ENCODE measurements at regions not wholly inside any gene's neighbourhood (a gene's known extent, or its start where the extent isn't known, plus 50 kb on each side); places are given as distances from the start of the nearest gene placed in this dataset.

GRCh38 chr12:24407884-24408283 is 458.4 kb upstream of the SOX5 start:
- WGBS, 2 donors = 81 to 85% methylated on average over 7 of the region's 7 CpGs
- Histone ChIP-seq H3K4me3 (no peak overlapping the region), H3K4me1 (no peaks in the 10 kb centered on the region), H3K9me3 (no peaks in the 10 kb centered on the region), H3K36me3 (no peaks in the 10 kb centered on the region), H3K27me3 (no peaks in the 10 kb centered on the region), H3K27ac (no peak overlapping the region)
- intact Hi-C loops (cut with DNase I) = no loop called here
- TF ChIP-seq POLR2A (IDR thresholded peaks at IDR 0.05) (no peak), CTCF (IDR thresholded peaks at IDR 0.05) (no peak)
- no peak for DNase-seq

- H3K4me1 ChIP-seq = no peaks in the 10 kb centered on the region
- H3K27me3 ChIP-seq = no peaks in the 10 kb centered on the region
- 86 to 87% methylated on average over 6 of the region's 6 CpGs for WGBS, 2 donors
- TF ChIP-seq CTCF (IDR thresholded peaks at IDR 0.05) (no peak), POLR2A (IDR thresholded peaks at IDR 0.05) (no peak)
- no peak overlapping the region for H3K27ac ChIP-seq
- no peaks in the 10 kb centered on the region for H3K36me3 ChIP-seq
- intact Hi-C loops (cut with DNase I) = no loop called here
- no peak for DNase-seq
- no peak overlapping the region for H3K4me3 ChIP-seq
- no peaks in the 10 kb centered on the region for H3K9me3 ChIP-seq
Measured at GRCh38 chr12:24404086-24404815, 454.8 kb upstream of the SOX5 start.

- H3K36me3 ChIP-seq = no peaks in the 10 kb centered on the region
- WGBS, 2 donors = 78 to 81% methylated on average over 1 of the region's 1 CpG
- no peaks in the 10 kb centered on the region for H3K9me3 ChIP-seq
- no peak for TF ChIP-seq CTCF (IDR thresholded peaks at IDR 0.05)
- TF ChIP-seq POLR2A (IDR thresholded peaks at IDR 0.05) = no peak
- DNase-seq = no peak
- no peak overlapping the region for H3K27ac ChIP-seq
- peaks cover 0 to 3% (median 0%) of the 10 kb centered on the region in 3 donors for H3K4me1 ChIP-seq
- intact Hi-C loops (cut with DNase I) = no loop called here
- H3K27me3 ChIP-seq = no peaks in the 10 kb centered on the region
- no peak overlapping the region for H3K4me3 ChIP-seq
Measured at GRCh38 chr12:24400533-24400932, 451.1 kb upstream of the SOX5 start.

- Histone ChIP-seq H3K9me3 (no peaks in the 10 kb centered on the region), H3K4me3 (no peak overlapping the region), H3K36me3 (no peaks in the 10 kb centered on the region), H3K4me1 (peaks cover 0 to 3% (median 0%) of the 10 kb centered on the region in 3 donors), H3K27me3 (no peaks in the 10 kb centered on the region), H3K27ac (no peak overlapping the region)
- TF ChIP-seq POLR2A (IDR thresholded peaks at IDR 0.05) (no peak), CTCF (IDR thresholded peaks at IDR 0.05) (no peak)
- WGBS, 2 donors = 54 to 87% methylated on average over 2 to 4 of the region's 4 CpGs
- DNase-seq = no peak
- intact Hi-C loops (cut with DNase I) = no loop called here
Measured at GRCh38 chr12:24398605-24399004, 449.1 kb upstream of the SOX5 start.

GRCh38 chr12:24396224-24396623 is 446.8 kb upstream of the SOX5 start:
- no peaks in the 10 kb centered on the region for H3K9me3 ChIP-seq
- no peak for DNase-seq
- intact Hi-C loops (cut with DNase I) = no loop called here
- WGBS, 2 donors = 49 to 58% methylated on average over 11 of the region's 11 CpGs
- H3K4me3 ChIP-seq = no peak overlapping the region
- H3K36me3 ChIP-seq = no peaks in the 10 kb centered on the region
- H3K27me3 ChIP-seq = no peaks in the 10 kb centered on the region
- TF ChIP-seq POLR2A (IDR thresholded peaks at IDR 0.05) (no peak), CTCF (IDR thresholded peaks at IDR 0.05) (no peak)
- H3K27ac ChIP-seq = no peak overlapping the region
- peaks cover 0 to 3% (median 0%) of the 10 kb centered on the region in 3 donors for H3K4me1 ChIP-seq
